Kidney epithelial cell (primary cell): ENCODE measurements at regions not wholly inside any gene's neighbourhood (a gene's known extent, or its start where the extent isn't known, plus 50 kb on each side); places are given as distances from the start of the nearest gene placed in this dataset.
"Not testable (repeated sequence)": the region's sequence is repeated elsewhere in the genome, so short reads cannot be mapped to it uniquely, and the experiment has no call there.

Experiments used
- DNase-seq: peaks from one replicate; pipeline ENCODE4 v3.0.0-alpha.2; 2010; ENCODE audit warnings: low read depth
- H3K27me3 ChIP-seq: 2 replicates; pipeline ENCODE4 v1.6.0; 2011; ENCODE audit warnings: low read length; ENCODE audit not compliant: control insufficient read depth, insufficient read depth
- H3K36me3 ChIP-seq: 2 replicates; pipeline ENCODE4 v1.5.1; 2011; ENCODE audit warnings: low read length; ENCODE audit not compliant: control insufficient read depth, insufficient read depth
- H3K4me3 ChIP-seq: 2 replicates; pipeline ENCODE4 v1.5.1; 2011; ENCODE audit warnings: low read depth, mild to moderate bottlenecking, control low read depth, low read length
- CTCF ChIP-seq: IDR thresholded peaks from 2 replicates; pipeline ENCODE4 v1.5.1; 2011; ENCODE audit warnings: mild to moderate bottlenecking, moderate library complexity, low read length, control low read depth, inconsistent platforms; ENCODE audit not compliant: insufficient read depth, poor library complexity, severe bottlenecking

GRCh38 chr2:94602466-94602865, 268.8 kb upstream of the TEKT4 start:
- TF ChIP-seq CTCF: no peak
- DNase-seq: no peak
- Histone ChIP-seq H3K36me3 (no peaks in the 10 kb centered on the region), H3K4me3 (no peak overlapping the region), H3K27me3 (no peaks in the 10 kb centered on the region)

DNA sequence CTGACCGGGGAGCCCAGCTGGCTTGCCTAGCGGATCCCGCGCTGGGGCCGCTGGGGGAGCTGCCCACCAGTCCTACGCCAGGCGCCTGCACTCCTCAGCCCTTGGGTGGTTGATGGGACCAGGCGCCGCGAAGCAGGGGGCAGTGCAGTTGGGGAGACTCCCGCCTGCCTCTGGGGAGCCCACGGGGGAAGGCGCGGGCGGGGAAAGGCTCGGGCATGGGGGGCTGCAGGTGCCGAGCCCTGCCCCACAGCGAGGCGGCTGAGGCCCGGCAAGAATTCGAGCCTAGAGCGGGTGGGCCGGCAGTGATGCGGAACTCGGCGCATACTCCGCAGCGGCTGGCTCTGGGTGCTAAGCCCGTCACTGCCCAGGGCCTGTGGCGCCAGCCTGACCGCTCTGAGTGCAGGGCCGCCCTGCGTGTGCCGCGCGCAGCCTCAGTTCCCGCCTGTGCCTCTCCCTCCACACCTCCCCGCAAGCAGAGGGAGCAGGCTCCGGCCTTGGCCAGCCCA, 249.1 kb upstream of the TEKT4 start:
- no peak for TF ChIP-seq CTCF
- Histone ChIP-seq H3K4me3 (no peak overlapping the region), H3K27me3 (no peaks in the 10 kb centered on the region), H3K36me3 (no peaks in the 10 kb centered on the region)
- DNase-seq: no peak

- not testable (repeated sequence) for H3K27me3 ChIP-seq, H3K36me3 ChIP-seq, H3K4me3 ChIP-seq, DNase-seq
Measured at GRCh38 chr2:94628953-94629352, 242.3 kb upstream of the TEKT4 start.

GRCh38 chr2:94641397-94641796, 229.8 kb upstream of the TEKT4 start:
- H3K4me3 ChIP-seq, DNase-seq, H3K27me3 ChIP-seq, H3K36me3 ChIP-seq: not testable (repeated sequence)

DNA sequence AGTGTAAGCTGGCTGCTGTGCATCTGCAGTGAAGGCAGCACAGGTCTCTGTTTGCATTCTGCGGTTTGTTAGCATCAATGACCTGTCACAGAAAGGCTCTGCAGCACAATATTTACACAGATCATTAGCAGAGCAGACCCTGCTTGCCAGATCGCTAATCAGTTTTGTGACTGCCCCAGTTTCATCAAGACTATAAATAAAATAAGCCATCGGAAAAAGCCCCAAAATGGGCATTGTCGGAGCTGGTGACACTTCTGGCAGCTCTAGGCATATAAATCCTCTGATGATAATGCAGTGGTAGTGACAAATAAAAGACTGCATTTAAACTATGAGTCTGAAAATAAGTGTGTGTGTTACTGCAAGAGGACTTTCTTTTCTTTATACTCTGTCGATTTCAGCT, 219.1 kb upstream of the TEKT4 start:
- H3K36me3 ChIP-seq, H3K4me3 ChIP-seq, DNase-seq, H3K27me3 ChIP-seq: not testable (repeated sequence)

GRCh38 chr2:94669858-94670257, 201.4 kb upstream of the TEKT4 start:
- not testable (repeated sequence) for DNase-seq, H3K36me3 ChIP-seq, H3K4me3 ChIP-seq, H3K27me3 ChIP-seq

- DNase-seq, H3K27me3 ChIP-seq: not testable (repeated sequence)
Measured at GRCh38 chr2:94694236-94694635, 177.0 kb upstream of the TEKT4 start.

GRCh38 chr2:94708982-94709381, 162.2 kb upstream of the TEKT4 start:
- not testable (repeated sequence) for H3K4me3 ChIP-seq, DNase-seq, H3K27me3 ChIP-seq, H3K36me3 ChIP-seq

More at GRCh38 chr2:94694236-94694635, 177.0 kb upstream of the TEKT4 start:
- H3K4me3 ChIP-seq, H3K36me3 ChIP-seq: not testable (repeated sequence)

GRCh38 chr2:94725543-94725942, 145.7 kb upstream of the TEKT4 start:
- no peak for TF ChIP-seq CTCF
- H3K4me3 ChIP-seq: no peak overlapping the region
- no peaks in the 10 kb centered on the region for H3K27me3 ChIP-seq
- H3K36me3 ChIP-seq: no peaks in the 10 kb centered on the region
- DNase-seq: no peak

DNA sequence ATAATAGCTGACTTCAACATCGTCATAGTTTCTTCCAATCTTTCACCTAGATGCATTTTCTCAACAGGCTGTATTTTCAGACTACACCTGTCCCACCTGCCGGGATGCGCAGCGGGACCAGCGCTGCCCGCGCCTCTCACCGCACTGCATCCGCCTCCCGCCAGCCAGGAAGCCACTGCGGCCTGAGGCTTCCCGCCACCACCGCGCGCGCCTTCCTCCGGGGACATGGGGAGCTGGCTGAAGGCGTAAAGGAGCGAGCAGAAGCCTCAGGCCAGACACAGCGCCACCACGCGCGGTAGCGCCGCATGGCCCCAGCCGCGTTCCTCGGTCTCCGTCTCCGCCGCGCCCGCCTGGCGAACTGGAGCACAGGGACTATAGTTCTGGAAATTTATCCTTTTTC, 135.7 kb upstream of the TEKT4 start:
- not testable (repeated sequence) for H3K27me3 ChIP-seq, H3K4me3 ChIP-seq, H3K36me3 ChIP-seq, DNase-seq

- H3K4me3 ChIP-seq, DNase-seq: not testable (repeated sequence)
Measured at GRCh38 chr2:94737145-94737544, 134.1 kb upstream of the TEKT4 start.

DNA sequence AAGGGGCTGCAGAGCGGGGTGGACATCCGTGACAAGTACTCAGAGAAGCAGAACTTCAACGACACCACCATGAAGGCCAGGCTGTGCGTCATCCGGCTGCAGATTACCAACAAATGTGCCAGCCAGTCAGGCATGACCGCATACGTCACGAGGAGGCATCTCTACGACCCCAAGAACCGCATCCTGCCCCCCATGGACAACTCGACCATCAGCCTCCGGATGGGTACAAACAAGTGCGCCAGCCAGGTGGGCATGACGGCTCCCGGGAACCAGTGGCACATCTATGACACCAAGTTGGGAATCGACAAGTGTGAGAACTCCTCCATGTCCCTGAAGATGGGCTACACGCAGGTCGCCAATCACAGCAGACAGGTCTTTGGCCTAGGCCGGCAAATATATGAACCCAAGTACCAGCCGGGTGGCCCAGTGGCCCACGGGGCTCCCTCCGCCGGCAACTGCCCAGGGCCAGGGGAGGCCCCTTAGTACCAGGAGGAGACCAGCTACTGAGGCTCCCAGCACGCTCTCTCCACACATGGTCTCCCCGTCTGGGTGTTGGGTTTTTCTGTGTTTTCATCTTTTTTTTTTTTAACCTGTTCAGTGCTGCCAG, 133.4 kb upstream of the TEKT4 start:
- H3K4me3 ChIP-seq, DNase-seq: not testable (repeated sequence)

More at GRCh38 chr2:94737145-94737544, 134.1 kb upstream of the TEKT4 start:
- H3K36me3 ChIP-seq, H3K27me3 ChIP-seq: not testable (repeated sequence)

More for the DNA sequence above, 133.4 kb upstream of the TEKT4 start:
- not testable (repeated sequence) for H3K27me3 ChIP-seq, H3K36me3 ChIP-seq
